BJ (cell line): ENCODE measurements at regions not wholly inside any gene's neighbourhood (a gene's known extent, or its start where the extent isn't known, plus 50 kb on each side); places are given as distances from the start of the nearest gene placed in this dataset.

Experiments
- CTCF ChIA-PET: fragments of 350-600 bp; formaldehyde crosslinking; extraction: SDS; loops from one replicate; lab custom pipeline; 2021; ENCODE audit warnings: antibody characterized with exemption, inconsistent platforms; lab: Yijun Ruan, JAX
- POLR2A ChIA-PET: fragments of 300-600 bp; sonication (Branson Sonifier 250); formaldehyde crosslinking; extraction: SDS; loops from one replicate; lab custom pipeline; 2021; ENCODE audit warnings: antibody characterized with exemption; lab: Charles Lee
- DNase-seq: peaks from one replicate; pipeline ENCODE4 v3.0.0-alpha.2; 2011; ENCODE audit warnings: low read depth
- H3K27me3 ChIP-seq: 2 replicates; pipeline ENCODE4 v1.6.0; 2011; ENCODE audit warnings: low read length; ENCODE audit not compliant: control insufficient read depth, insufficient read depth
- H3K36me3 ChIP-seq: 2 replicates; pipeline ENCODE4 v1.5.1; 2011; ENCODE audit warnings: low read length; ENCODE audit not compliant: control insufficient read depth, insufficient read depth
- H3K4me3 ChIP-seq: 2 replicates; pipeline ENCODE4 v1.5.1; 2011; ENCODE audit warnings: low read depth, mild to moderate bottlenecking, control low read depth, low read length
- TF ChIP-seq, protein P1 (sequence below): IDR thresholded peaks from 2 replicates; pipeline ENCODE4 v1.5.1; 2011; ENCODE audit warnings: low read depth, mild to moderate bottlenecking, control low read depth, inconsistent platforms, low read length, moderate library complexity; ENCODE audit not compliant: insufficient read depth

DNA sequence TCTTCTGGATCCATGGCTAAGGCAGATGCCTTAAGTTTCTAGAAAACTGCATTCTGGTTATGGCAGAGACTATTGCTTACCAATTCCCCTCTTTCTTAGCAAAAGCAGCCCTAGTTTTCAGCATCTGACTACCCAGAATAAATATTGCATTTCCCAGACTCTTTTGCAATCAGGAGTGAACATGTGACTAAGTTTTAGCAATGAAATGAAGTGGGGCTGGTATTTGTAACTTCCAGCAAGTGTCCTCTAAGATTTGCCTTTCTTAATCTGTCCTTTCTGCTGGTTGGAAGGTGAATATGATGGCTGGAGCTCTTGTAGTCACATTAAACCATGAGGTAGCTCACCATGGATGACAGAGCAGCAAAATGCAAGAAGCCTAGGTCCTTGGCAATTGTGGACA is 132.9 kb upstream of the PKDCC start:
- Histone ChIP-seq H3K36me3 (no peaks in the 10 kb centered on the region), H3K27me3 (no peaks in the 10 kb centered on the region; the same call in 1 of the 2 replicates), H3K4me3 (no peak overlapping the region)
- ChIA-PET POLR2A (no interaction called here), CTCF (interaction anchor here (0.7 kb wide), 1 partner anchor 127 kb away, joined by 3 read pairs; no protein-coding TSS in a partner anchor)
- TF ChIP-seq, protein P1, sequence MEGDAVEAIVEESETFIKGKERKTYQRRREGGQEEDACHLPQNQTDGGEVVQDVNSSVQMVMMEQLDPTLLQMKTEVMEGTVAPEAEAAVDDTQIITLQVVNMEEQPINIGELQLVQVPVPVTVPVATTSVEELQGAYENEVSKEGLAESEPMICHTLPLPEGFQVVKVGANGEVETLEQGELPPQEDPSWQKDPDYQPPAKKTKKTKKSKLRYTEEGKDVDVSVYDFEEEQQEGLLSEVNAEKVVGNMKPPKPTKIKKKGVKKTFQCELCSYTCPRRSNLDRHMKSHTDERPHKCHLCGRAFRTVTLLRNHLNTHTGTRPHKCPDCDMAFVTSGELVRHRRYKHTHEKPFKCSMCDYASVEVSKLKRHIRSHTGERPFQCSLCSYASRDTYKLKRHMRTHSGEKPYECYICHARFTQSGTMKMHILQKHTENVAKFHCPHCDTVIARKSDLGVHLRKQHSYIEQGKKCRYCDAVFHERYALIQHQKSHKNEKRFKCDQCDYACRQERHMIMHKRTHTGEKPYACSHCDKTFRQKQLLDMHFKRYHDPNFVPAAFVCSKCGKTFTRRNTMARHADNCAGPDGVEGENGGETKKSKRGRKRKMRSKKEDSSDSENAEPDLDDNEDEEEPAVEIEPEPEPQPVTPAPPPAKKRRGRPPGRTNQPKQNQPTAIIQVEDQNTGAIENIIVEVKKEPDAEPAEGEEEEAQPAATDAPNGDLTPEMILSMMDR: no peak
- DNase-seq: no peak

DNA sequence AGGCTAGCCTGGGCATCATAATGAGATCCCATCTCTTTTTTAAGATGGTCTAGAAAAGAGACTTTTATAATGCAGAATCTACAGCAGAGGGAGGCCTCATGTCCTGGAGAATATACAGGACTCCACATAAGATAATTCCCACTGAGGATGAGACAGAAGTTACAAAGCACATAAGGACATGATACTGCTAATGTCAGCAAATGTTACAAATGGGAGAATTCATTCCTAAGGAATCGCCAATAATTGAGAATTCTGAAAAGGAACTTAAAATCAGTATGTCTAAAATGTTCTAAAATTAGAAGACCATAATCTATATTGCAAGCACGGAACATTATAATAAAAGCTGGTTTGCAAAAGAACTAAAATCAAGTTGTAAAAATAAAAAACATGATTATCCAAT is 131.6 kb upstream of the PKDCC start:
- ChIA-PET POLR2A (no interaction called here), CTCF (no interaction called here)
- DNase-seq: no peak

DNA sequence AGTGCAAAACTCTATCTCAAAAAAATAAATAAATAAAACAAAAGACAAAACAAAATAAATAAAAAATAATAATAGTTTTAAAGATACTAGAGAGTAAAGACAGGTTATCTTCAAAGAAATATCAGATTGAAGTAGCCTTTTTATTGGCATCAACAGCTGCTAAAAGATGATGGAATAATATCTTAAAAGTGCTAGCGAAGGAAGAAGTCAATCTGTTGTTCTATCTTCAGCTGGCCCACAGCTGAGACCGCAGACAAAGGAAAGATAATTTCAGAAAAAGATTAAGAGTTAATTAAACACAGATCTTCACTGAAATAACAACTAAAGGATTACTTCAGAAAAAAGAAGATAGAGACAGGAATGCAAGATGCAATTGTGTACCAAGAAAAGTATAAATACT is 130.2 kb upstream of the PKDCC start:
- ChIA-PET CTCF (no interaction called here), POLR2A (no interaction called here)
- no peak for DNase-seq
- TF ChIP-seq, protein P1: no peak
- H3K27me3 ChIP-seq: peaks cover 1% of the 10 kb centered on the region; the same call in 1 of the 2 replicates
- H3K4me3 ChIP-seq: no peak overlapping the region
- H3K36me3 ChIP-seq: no peaks in the 10 kb centered on the region

More for the DNA sequence above, 131.6 kb upstream of the PKDCC start:
- no peak overlapping the region for H3K4me3 ChIP-seq
- TF ChIP-seq, protein P1: no peak
- H3K27me3 ChIP-seq: peaks cover 1% of the 10 kb centered on the region; the same call in 1 of the 2 replicates
- no peaks in the 10 kb centered on the region for H3K36me3 ChIP-seq

DNA sequence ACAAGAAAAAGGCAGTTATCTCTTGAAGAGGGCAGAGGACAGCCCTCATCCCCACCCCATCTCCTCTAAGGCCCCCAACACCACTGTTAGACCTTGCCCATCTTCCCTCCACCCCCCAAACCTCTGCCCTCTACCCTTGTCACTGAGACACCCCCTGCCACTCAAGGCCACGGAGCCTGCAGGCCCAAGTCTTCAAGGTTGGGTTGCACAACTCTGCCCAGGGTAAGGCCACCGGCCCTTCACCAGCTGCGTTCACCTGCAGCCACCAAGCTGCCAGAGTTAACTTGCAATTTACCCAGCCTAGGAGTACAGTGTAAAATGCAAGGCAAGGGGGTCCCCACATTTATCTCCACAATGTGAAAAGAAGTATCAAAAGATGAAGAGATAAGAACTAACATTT is 128.7 kb upstream of the PKDCC start:
- TF ChIP-seq, protein P1: no peak
- no peak overlapping the region for H3K4me3 ChIP-seq
- CTCF ChIA-PET: interaction anchor here (1.0 kb wide), 1 partner anchor 14 kb away, joined by 6 read pairs; no protein-coding TSS in a partner anchor
- POLR2A ChIA-PET: no interaction called here
- DNase-seq: no peak
- H3K36me3 ChIP-seq: no peaks in the 10 kb centered on the region
- peaks cover 1% of the 10 kb centered on the region; the same call in 1 of the 2 replicates for H3K27me3 ChIP-seq

DNA sequence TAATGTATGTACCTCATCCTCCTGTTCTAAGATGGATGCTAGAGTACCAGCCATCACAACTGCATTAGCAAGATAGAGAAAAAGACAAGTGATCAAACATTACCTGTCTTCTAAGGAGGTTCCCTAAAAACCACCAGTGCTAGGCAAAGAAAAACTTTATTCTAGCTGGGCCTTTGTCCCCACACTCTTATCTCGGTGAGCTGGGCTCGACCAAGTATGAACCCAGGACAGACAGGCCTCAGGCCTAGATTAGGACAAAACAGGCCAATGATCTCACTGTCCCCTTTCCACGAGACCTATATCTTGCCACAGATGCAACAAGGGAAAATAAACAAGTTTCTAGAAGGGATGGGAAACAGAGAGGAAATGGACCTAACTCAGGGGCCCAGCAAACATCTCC is 127.6 kb upstream of the PKDCC start:
- Histone ChIP-seq H3K4me3 (no peak overlapping the region), H3K36me3 (no peaks in the 10 kb centered on the region), H3K27me3 (peaks cover 1% of the 10 kb centered on the region; the same call in 1 of the 2 replicates)
- TF ChIP-seq, protein P1: no peak
- DNase-seq: no peak
- POLR2A ChIA-PET: interaction anchor here (0.7 kb wide), 1 partner anchor 143 kb away, joined by 7 read pairs; no protein-coding TSS in a partner anchor
- CTCF ChIA-PET: interaction anchor here (0.5 to 0.9 kb wide), 2 partner anchors 50 to 52 kb away, joined by 3 read pairs; no protein-coding TSS in a partner anchor
